HCT116 (cell line): ENCODE measurements at regions not wholly inside any gene's neighbourhood (a gene's known extent, or its start where the extent isn't known, plus 50 kb on each side); places are given as distances from the start of the nearest gene placed in this dataset.

Experiments used
- ATAC-seq: fragments of 200-7000 bp; cut with Tn5 transposase; 2 replicates; pipeline ENCODE4 v1.9.1; 2020; ENCODE audit warnings: mild to moderate bottlenecking, moderate library complexity
- BruUV-seq: library from RNA; stranded (reverse); fragments of 400-500 nt; replicated peaks from 2 replicates; lab custom pipeline; 2021; lab: Mats Ljungman, UMichigan
- CTCF ChIA-PET: fragments of 300-600 bp; sonication (Branson Sonifier 250); formaldehyde crosslinking; loops from one replicate; lab custom pipeline; 2021; ENCODE audit warnings: antibody characterized with exemption; lab: Charles Lee
- POLR2A ChIA-PET: fragments of 300-600, 350-600 bp; sonication (Branson Sonifier 250); formaldehyde crosslinking; loops from one replicate; lab custom pipeline; 2021; ENCODE audit warnings: antibody characterized with exemption; lab: Charles Lee
- RAD21 ChIA-PET, 2 experiments: fragments of 300-600 bp; sonication (Branson Sonifier 250); formaldehyde crosslinking; loops; one replicate each; lab custom pipeline; 2023; ENCODE audit warnings: low total read pairs in 2 of 2; ENCODE audit not compliant: uncharacterized antibody in 2 of 2, unreplicated experiment in 2 of 2, low non-redundant PET in 1 of 2; lab: Charles Lee
- DNase-seq: peaks from one replicate; pipeline ENCODE4 v3.0.0-alpha.2; 2010; ENCODE audit warnings: low read depth, low spot score
- H2AFZ ChIP-seq: fragments of 200-600 bp; shearing (Covaris generic), sonication (generic); 2 replicates; pipeline ENCODE4 v1.6.1; 2017; ENCODE audit warnings: low read depth, mixed run types, mixed read lengths, antibody characterized with exemption, low read length; ENCODE audit not compliant: poor library complexity, severe bottlenecking
- H3K27ac ChIP-seq: 2 replicates; pipeline ENCODE4 v1.5.1; 2012; ENCODE audit warnings: low read depth, low read length
- H3K27me3 ChIP-seq: fragments of 200-600 bp; sonication (generic); 2 replicates; pipeline ENCODE4 v1.6.1; 2016; ENCODE audit warnings: mixed run types, low read length, mixed read lengths; ENCODE audit not compliant: insufficient read depth
- H3K36me3 ChIP-seq, 2 experiments: fragments of 200-500 bp in 1 of 2; fragments of 200-600 bp in 1 of 2; sonication (Bioruptor generic) in 1 of 2; sonication (generic) in 1 of 2; 2 replicates each; pipeline versions ENCODE4 v1.5.1 to v1.6.1; 2014 to 2016; ENCODE audit warnings: low read length in 2 of 2, inconsistent platforms in 1 of 2, mixed read lengths in 1 of 2, mixed run types in 1 of 2; ENCODE audit not compliant: insufficient read depth in 2 of 2, control insufficient read depth in 1 of 2
- H3K4me1 ChIP-seq, 2 experiments: fragments of 200-600 bp in 1 of 2; sonication (generic) in 1 of 2; 2 replicates each; pipeline versions ENCODE4 v1.5.1 to v1.6.1; 2012 to 2017; ENCODE audit warnings: low read length in 2 of 2, inconsistent platforms in 1 of 2, mild to moderate bottlenecking in 1 of 2, mixed read lengths in 1 of 2, mixed run types in 1 of 2, moderate library complexity in 1 of 2; ENCODE audit not compliant: insufficient read depth in 2 of 2, control insufficient read depth in 1 of 2
- H3K4me2 ChIP-seq: fragments of 200-600 bp; sonication (generic); 2 replicates; pipeline ENCODE4 v1.6.1; 2017; ENCODE audit warnings: mixed run types, low read length, mixed read lengths
- H3K4me3 ChIP-seq, 2 experiments: fragments of 200-600 bp in 1 of 2; sonication (generic) in 1 of 2; replicated peaks in 1 of 2; 2 replicates each; pipeline ENCODE4 v1.5.1; 2011 to 2016; ENCODE audit warnings: low read length in 2 of 2, control low read depth in 1 of 2, low read depth in 1 of 2, mild to moderate bottlenecking in 1 of 2, mixed read lengths in 1 of 2, mixed run types in 1 of 2
- H3K79me2 ChIP-seq: fragments of 200-600 bp; sonication (generic); 2 replicates; pipeline ENCODE4 v1.6.1; 2017; ENCODE audit warnings: mild to moderate bottlenecking, mixed run types, low read length, moderate library complexity, mixed read lengths; ENCODE audit not compliant: insufficient read depth
- H3K9ac ChIP-seq: fragments of 200-600 bp; sonication (generic); 2 replicates; pipeline ENCODE4 v1.6.1; 2016; ENCODE audit warnings: low read length, mixed read lengths
- H3K9me2 ChIP-seq: fragments of 200-600 bp; sonication (generic), shearing (Covaris generic); 2 replicates; pipeline ENCODE4 v1.6.1; 2017; ENCODE audit warnings: mixed run types, mild to moderate bottlenecking, moderate library complexity; ENCODE audit not compliant: insufficient read depth
- H3K9me3 ChIP-seq, 2 experiments: fragments of 200-500 bp in 1 of 2; fragments of 200-600 bp in 1 of 2; sonication (Bioruptor generic) in 1 of 2; sonication (generic) in 1 of 2; 2 replicates each; pipeline ENCODE4 v1.6.1; 2014 to 2017; ENCODE audit warnings: low read length in 2 of 2, mixed read lengths in 2 of 2, inconsistent platforms in 1 of 2, low read depth in 1 of 2, mild to moderate bottlenecking in 1 of 2, mixed run types in 1 of 2, moderate library complexity in 1 of 2; ENCODE audit not compliant: control insufficient read depth in 1 of 2, insufficient read depth in 1 of 2
- H4K20me1 ChIP-seq: fragments of 200-600 bp; sonication (generic), shearing (Covaris generic); 2 replicates; pipeline ENCODE4 v1.6.1; 2017; ENCODE audit warnings: mixed run types, mild to moderate bottlenecking, moderate library complexity; ENCODE audit not compliant: insufficient read depth
- CBX3 ChIP-seq: IDR thresholded peaks from 2 replicates; pipeline ENCODE4 v1.6.1; 2012; ENCODE audit warnings: low read depth
- CEBPB ChIP-seq: IDR thresholded peaks from 2 replicates; pipeline ENCODE4 v1.6.1; 2012; ENCODE audit warnings: low read depth
- EGR1 ChIP-seq: IDR thresholded peaks from 2 replicates; pipeline ENCODE4 v1.6.1; 2012; ENCODE audit warnings: low read depth
- ELF1 ChIP-seq: IDR thresholded peaks from 2 replicates; pipeline ENCODE4 v1.6.1; 2012; ENCODE audit warnings: low read depth, borderline replicate concordance
- EZH2 ChIP-seq: fragments of 200-600 bp; sonication (generic); IDR thresholded peaks from 2 replicates; pipeline ENCODE4 v1.6.1; 2017; ENCODE audit warnings: antibody characterized with exemption, mixed run types
- EZH2phosphoT487 ChIP-seq: fragments of 200-600 bp; IDR thresholded peaks from 2 replicates; pipeline ENCODE4 v1.6.1; 2018; ENCODE audit warnings: antibody characterized with exemption, borderline replicate concordance
- FOSL1 ChIP-seq: IDR thresholded peaks from 2 replicates; pipeline ENCODE4 v1.6.1; 2012; ENCODE audit warnings: low read depth
- JUND ChIP-seq: IDR thresholded peaks from 2 replicates; pipeline ENCODE4 v1.6.1; 2012
- POLR2A ChIP-seq: IDR thresholded peaks from 2 replicates; pipeline ENCODE4 v1.7.0; 2011; ENCODE audit warnings: borderline replicate concordance; ENCODE audit not compliant: insufficient read depth, insufficient read length; ENCODE audit errors: extremely low read depth
- POLR2AphosphoS5 ChIP-seq: IDR thresholded peaks from 2 replicates; pipeline ENCODE4 v1.6.1; 2011; ENCODE audit warnings: mild to moderate bottlenecking, low read depth, low read length, moderate library complexity
- RAD21 ChIP-seq: IDR thresholded peaks from 2 replicates; pipeline ENCODE4 v1.6.1; 2012; ENCODE audit warnings: low read depth, mild to moderate bottlenecking
- SP1 ChIP-seq: IDR thresholded peaks from 2 replicates; pipeline ENCODE4 v1.6.1; 2012; ENCODE audit warnings: low read depth
- SRF ChIP-seq: IDR thresholded peaks from 2 replicates; pipeline ENCODE4 v1.6.1; 2012; ENCODE audit warnings: low read depth
- TCF7L2 ChIP-seq: IDR thresholded peaks from 2 replicates; pipeline ENCODE4 v1.7.0; 2011; ENCODE audit warnings: borderline replicate concordance, inconsistent platforms; ENCODE audit not compliant: insufficient read depth, insufficient read length; ENCODE audit errors: extremely low read depth
- YY1 ChIP-seq: IDR thresholded peaks from 2 replicates; pipeline ENCODE4 v1.6.1; 2011; ENCODE audit warnings: low read length, low read depth, moderate library complexity, mild to moderate bottlenecking; ENCODE audit not compliant: insufficient replicate concordance; ENCODE audit errors: extremely low read depth
- ZFX ChIP-seq: fragments of 450-650 bp; IDR thresholded peaks from 2 replicates; pipeline ENCODE4 v1.6.1; 2017
- intact Hi-C: fragments of 100-400 bp; cut with micrococcal nuclease; formaldehyde crosslinking; loops from 2 replicates; pipeline ENCODE4 v1.10.0; 2022
- TF ChIP-seq, protein P1 (sequence below): IDR thresholded peaks from 2 replicates; pipeline ENCODE4 v1.6.1; 2012
- TF ChIP-seq, protein P2 (sequence below): IDR thresholded peaks from 2 replicates; pipeline ENCODE4 v1.6.1; 2011; ENCODE audit warnings: mild to moderate bottlenecking, low read length, moderate library complexity; ENCODE audit not compliant: insufficient replicate concordance; ENCODE audit errors: extremely low read depth

- TF ChIP-seq POLR2A (no peak), JUND (no peak)
These were observed 273.9 kb upstream of the MAF start (continued) for GRCh38 chr16:79874391-79874790.

DNA sequence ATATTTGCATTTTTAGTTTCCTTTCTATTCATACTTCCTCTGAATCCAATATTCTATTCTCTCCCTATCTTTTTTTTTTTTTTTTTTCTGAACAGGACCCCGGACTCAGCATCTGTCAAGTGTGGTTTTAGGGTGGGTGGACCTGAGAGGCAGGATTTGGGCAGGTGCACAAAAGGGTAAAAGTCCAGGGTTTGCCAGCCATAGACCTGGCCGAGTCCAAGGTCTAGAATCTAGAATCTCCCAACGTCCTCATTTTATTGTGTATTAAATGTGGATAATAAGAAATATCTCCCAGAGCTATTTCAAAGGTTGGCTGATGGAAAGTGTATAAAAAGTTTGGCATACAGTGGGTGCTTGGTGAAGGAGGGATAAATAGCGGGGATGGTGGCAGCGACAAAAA, 273.3 kb upstream of the MAF start:
- ChIA-PET POLR2A (no interaction called here), CTCF (no interaction called here), RAD21 (no interaction called here)
- H3K79me2 ChIP-seq, result no peaks in the 10 kb centered on the region
- peaks cover 52 to 58% of the 10 kb centered on the region in 2 experiments; a peak in 3 of 4 replicates for H3K9me3 ChIP-seq
- H3K36me3 ChIP-seq, result no peaks in the 10 kb centered on the region
- no peak overlapping the region for H3K4me2 ChIP-seq
- no peak overlapping the region for H3K4me3 ChIP-seq
- H2AFZ ChIP-seq, result no peak overlapping the region
- no peaks in the 10 kb centered on the region for H3K9me2 ChIP-seq
- BruUV-seq, result no TSS peak
- H3K9ac ChIP-seq, result no peak overlapping the region
- no peak for ATAC-seq
- H4K20me1 ChIP-seq, result no peaks in the 10 kb centered on the region
- no peaks in the 10 kb centered on the region for H3K4me1 ChIP-seq
- TF ChIP-seq SRF (no peak), CEBPB (no peak), ELF1 (no peak), YY1 (no peak), EZH2phosphoT487 (no peak), SP1 (no peak), EZH2 (no peak), POLR2A (no peak), ZFX (no peak)
- TF ChIP-seq, protein P1, sequence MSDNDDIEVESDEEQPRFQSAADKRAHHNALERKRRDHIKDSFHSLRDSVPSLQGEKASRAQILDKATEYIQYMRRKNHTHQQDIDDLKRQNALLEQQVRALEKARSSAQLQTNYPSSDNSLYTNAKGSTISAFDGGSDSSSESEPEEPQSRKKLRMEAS, result no peak
- intact Hi-C loops, result no loop called here
- H3K27me3 ChIP-seq, result no peaks in the 10 kb centered on the region
- DNase-seq, result no peak
- H3K27ac ChIP-seq, result no peak overlapping the region

DNA sequence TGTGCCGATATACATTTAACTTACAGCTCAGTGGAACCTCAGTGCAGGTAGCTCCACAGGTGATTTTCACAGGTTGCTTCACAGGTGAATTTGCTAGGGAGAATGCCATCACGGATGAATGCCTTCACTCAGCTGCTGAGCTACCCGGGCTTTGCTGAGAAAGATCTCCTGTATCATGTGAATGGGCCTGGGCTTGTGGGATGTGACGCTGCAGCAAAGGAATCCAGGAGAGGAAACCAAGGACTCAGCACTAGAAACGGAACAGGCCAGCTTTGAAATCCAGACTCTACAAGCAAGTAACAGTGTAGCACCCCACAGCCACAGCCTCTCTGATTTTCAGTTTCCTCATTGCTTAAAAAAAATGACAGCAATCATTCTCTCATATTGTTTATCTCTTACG, 271.4 kb upstream of the MAF start:
- intact Hi-C loops, result no loop called here
- ATAC-seq (no peak), DNase-seq (no peak)
- no peak overlapping the region for H3K4me2 ChIP-seq
- no peaks in the 10 kb centered on the region for H4K20me1 ChIP-seq
- RAD21 ChIA-PET, result no interaction called here
- no peak for TF ChIP-seq POLR2A
- no peak for TF ChIP-seq EZH2
- TF ChIP-seq, protein P1, result no peak
- TF ChIP-seq, protein P2, sequence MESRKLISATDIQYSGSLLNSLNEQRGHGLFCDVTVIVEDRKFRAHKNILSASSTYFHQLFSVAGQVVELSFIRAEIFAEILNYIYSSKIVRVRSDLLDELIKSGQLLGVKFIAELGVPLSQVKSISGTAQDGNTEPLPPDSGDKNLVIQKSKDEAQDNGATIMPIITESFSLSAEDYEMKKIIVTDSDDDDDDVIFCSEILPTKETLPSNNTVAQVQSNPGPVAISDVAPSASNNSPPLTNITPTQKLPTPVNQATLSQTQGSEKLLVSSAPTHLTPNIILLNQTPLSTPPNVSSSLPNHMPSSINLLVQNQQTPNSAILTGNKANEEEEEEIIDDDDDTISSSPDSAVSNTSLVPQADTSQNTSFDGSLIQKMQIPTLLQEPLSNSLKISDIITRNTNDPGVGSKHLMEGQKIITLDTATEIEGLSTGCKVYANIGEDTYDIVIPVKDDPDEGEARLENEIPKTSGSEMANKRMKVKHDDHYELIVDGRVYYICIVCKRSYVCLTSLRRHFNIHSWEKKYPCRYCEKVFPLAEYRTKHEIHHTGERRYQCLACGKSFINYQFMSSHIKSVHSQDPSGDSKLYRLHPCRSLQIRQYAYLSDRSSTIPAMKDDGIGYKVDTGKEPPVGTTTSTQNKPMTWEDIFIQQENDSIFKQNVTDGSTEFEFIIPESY, result no peak
- no peak for TF ChIP-seq EGR1
- TF ChIP-seq POLR2AphosphoS5, result no peak
- TF ChIP-seq RAD21, result no peak
- TF ChIP-seq ZFX, result no peak
- TF ChIP-seq FOSL1, result no peak
- no peak for TF ChIP-seq CBX3
- TF ChIP-seq TCF7L2, result no peak
- H2AFZ ChIP-seq, result no peak overlapping the region
- peaks cover 46 to 51% of the 10 kb centered on the region in 2 experiments; a peak in 3 of 4 replicates for H3K9me3 ChIP-seq
- BruUV-seq, result no TSS peak
- no peaks in the 10 kb centered on the region for H3K4me1 ChIP-seq
- POLR2A ChIA-PET, result no interaction called here
- no peaks in the 10 kb centered on the region for H3K9me2 ChIP-seq
- CTCF ChIA-PET, result no interaction called here
- H3K4me3 ChIP-seq, result no peak overlapping the region
- H3K27ac ChIP-seq, result no peak overlapping the region
- no peaks in the 10 kb centered on the region for H3K27me3 ChIP-seq
- H3K79me2 ChIP-seq, result no peaks in the 10 kb centered on the region
- H3K9ac ChIP-seq, result no peak overlapping the region
- H3K36me3 ChIP-seq, result no peaks in the 10 kb centered on the region
